Neural progenitor cell (in vitro differentiated cells): ENCODE measurements at regions not wholly inside any gene's neighbourhood (a gene's known extent, or its start where the extent isn't known, plus 50 kb on each side); places are given as distances from the start of the nearest gene placed in this dataset.

Experiments
- DNase-seq: peaks from one replicate; pipeline ENCODE4 v3.0.0-alpha.2; 2016; ENCODE audit warnings: low spot score
- H2AFZ ChIP-seq: fragments of 200-600 bp; sonication (generic); replicated peaks from 2 replicates; pipeline ENCODE4 v1.6.1; 2016; ENCODE audit warnings: antibody characterized with exemption
- H3F3A ChIP-seq: fragments of 200-600 bp; sonication (generic); 2 replicates; pipeline ENCODE4 v1.6.1; 2016; ENCODE audit warnings: antibody characterized with exemption, low read depth
- H3K27ac ChIP-seq: fragments of 200-600 bp; sonication (generic); 2 replicates; pipeline ENCODE4 v1.5.1; 2016; ENCODE audit warnings: mild to moderate bottlenecking
- H3K27me3 ChIP-seq: fragments of 200-600 bp; sonication (generic); 2 replicates; pipeline ENCODE4 v1.6.1; 2016; ENCODE audit warnings: mild to moderate bottlenecking, moderate library complexity
- H3K36me3 ChIP-seq: fragments of 200-600 bp; sonication (generic); 2 replicates; pipeline ENCODE4 v1.5.1; 2016
- H3K4me1 ChIP-seq: fragments of 200-600 bp; sonication (generic); 2 replicates; pipeline ENCODE4 v1.6.1; 2016; ENCODE audit warnings: mixed run types
- H3K4me2 ChIP-seq: fragments of 200-600 bp; sonication (generic); 2 replicates; pipeline ENCODE4 v1.6.1; 2016
- H3K4me3 ChIP-seq: fragments of 200-600 bp; sonication (generic); 2 replicates; pipeline ENCODE4 v1.5.1; 2016
- H3K79me2 ChIP-seq: fragments of 200-600 bp; sonication (generic); 2 replicates; pipeline ENCODE4 v1.6.1; 2016; ENCODE audit warnings: low read depth
- H3K9ac ChIP-seq: fragments of 200-600 bp; sonication (generic); 2 replicates; pipeline ENCODE4 v1.6.1; 2016
- H3K9me3 ChIP-seq: fragments of 200-600 bp; sonication (generic); 2 replicates; pipeline ENCODE4 v1.5.1; 2016; ENCODE audit warnings: low read depth
- H4K20me1 ChIP-seq: fragments of 200-600 bp; sonication (generic); 2 replicates; pipeline ENCODE4 v1.6.1; 2016; ENCODE audit warnings: low read depth
- H3K27ac Mint-ChIP-seq: 3 replicates; pipeline ENCODE4 v1.8.0; 2021; ENCODE audit warnings: mixed read lengths
- H3K27me3 Mint-ChIP-seq: 2 replicates; pipeline ENCODE4 v1.8.0; 2022; ENCODE audit warnings: low read depth, mild to moderate bottlenecking, inconsistent platforms, moderate library complexity, mixed read lengths; ENCODE audit not compliant: insufficient read depth
- H3K36me3 Mint-ChIP-seq: 3 replicates; pipeline ENCODE4 v1.8.0; 2021; ENCODE audit warnings: mixed read lengths
- H3K4me1 Mint-ChIP-seq: 3 replicates; pipeline ENCODE4 v1.8.0; 2021; ENCODE audit warnings: mixed read lengths
- H3K4me3 Mint-ChIP-seq: 3 replicates; pipeline ENCODE4 v1.8.0; 2021; ENCODE audit warnings: mild to moderate bottlenecking, moderate library complexity, mixed read lengths
- H3K9me3 Mint-ChIP-seq: 3 replicates; pipeline ENCODE4 v1.8.0; 2020; ENCODE audit warnings: mixed read lengths
- CTCF ChIP-seq: fragments of 200-600 bp; sonication (generic); IDR thresholded peaks from 2 replicates; pipeline ENCODE4 v1.5.1; 2017; ENCODE audit warnings: antibody characterized with exemption, mild to moderate bottlenecking
- EZH2 ChIP-seq: fragments of 200-600 bp; sonication (generic); IDR thresholded peaks from 2 replicates; pipeline ENCODE4 v1.6.1; 2017; ENCODE audit warnings: antibody characterized with exemption, mild to moderate bottlenecking, moderate library complexity
- EZH2phosphoT487 ChIP-seq: fragments of 200-600 bp; sonication (generic); IDR thresholded peaks from 2 replicates; pipeline ENCODE4 v1.6.1; 2017; ENCODE audit warnings: antibody characterized with exemption

- Histone ChIP-seq H3K4me1 (peaks cover 10% of the 10 kb centered on the region), H3K27me3 (no peaks in the 10 kb centered on the region), H4K20me1 (peaks cover 3% of the 10 kb centered on the region), H3K79me2 (peaks cover 48% of the 10 kb centered on the region), H3F3A (peaks cover 7% of the 10 kb centered on the region), H3K36me3 (peaks cover 6% of the 10 kb centered on the region), H3K27ac (no peak overlapping the region), H3K4me2 (no peak overlapping the region), H3K9me3 (peaks cover 4% of the 10 kb centered on the region), H2AFZ (no peak overlapping the region), H3K4me3 (no peak overlapping the region), H3K9ac (no peak overlapping the region)
- no peak for DNase-seq
- Mint-ChIP-seq H3K4me3 (no peak overlapping the region), H3K27me3 (no peaks in the 10 kb centered on the region), H3K27ac (no peak overlapping the region), H3K4me1 (peaks cover 6% of the 10 kb centered on the region), H3K36me3 (peaks cover 25% of the 10 kb centered on the region), H3K9me3 (peaks cover 23% of the 10 kb centered on the region)
- no peak for TF ChIP-seq EZH2
- no peak for TF ChIP-seq EZH2phosphoT487
- TF ChIP-seq CTCF: no peak
Observed at GRCh38 chr10:29714096-29714874, 79.5 kb upstream of the SVIL start.

GRCh38 chr10:29713450-29713849 lies 78.7 kb upstream of the SVIL start:
- Histone ChIP-seq H3K4me1 (peaks cover 17% of the 10 kb centered on the region), H3K4me3 (no peak overlapping the region), H3K9me3 (peaks cover 4% of the 10 kb centered on the region), H3F3A (peaks cover 7% of the 10 kb centered on the region), H3K27ac (no peak overlapping the region), H3K9ac (no peak overlapping the region), H3K4me2 (no peak overlapping the region), H3K79me2 (peaks cover 39% of the 10 kb centered on the region), H3K36me3 (peaks cover 6% of the 10 kb centered on the region), H3K27me3 (no peaks in the 10 kb centered on the region), H4K20me1 (peaks cover 3% of the 10 kb centered on the region), H2AFZ (no peak overlapping the region)
- Mint-ChIP-seq H3K36me3 (peaks cover 27% of the 10 kb centered on the region), H3K27ac (no peak overlapping the region), H3K4me1 (peaks cover 10% of the 10 kb centered on the region), H3K9me3 (peaks cover 23% of the 10 kb centered on the region), H3K4me3 (no peak overlapping the region), H3K27me3 (no peaks in the 10 kb centered on the region)
- no peak for DNase-seq
- no peak for TF ChIP-seq CTCF
- TF ChIP-seq EZH2: no peak

GRCh38 chr10:29712108-29712507 lies 77.3 kb upstream of the SVIL start:
- Mint-ChIP-seq H3K4me3 (no peak overlapping the region), H3K4me1 (peaks cover 10% of the 10 kb centered on the region), H3K27me3 (no peaks in the 10 kb centered on the region), H3K9me3 (peaks cover 17% of the 10 kb centered on the region), H3K27ac (no peak overlapping the region), H3K36me3 (peaks cover 24% of the 10 kb centered on the region)
- Histone ChIP-seq H3K4me1 (peaks cover 17% of the 10 kb centered on the region), H2AFZ (no peak overlapping the region), H4K20me1 (peaks cover 3% of the 10 kb centered on the region), H3K9ac (no peak overlapping the region), H3K79me2 (peaks cover 29% of the 10 kb centered on the region), H3K27ac (peak overlapping the region; percentile 41), H3K27me3 (no peaks in the 10 kb centered on the region), H3K36me3 (no peaks in the 10 kb centered on the region), H3K4me3 (no peak overlapping the region), H3F3A (peaks cover 7% of the 10 kb centered on the region), H3K9me3 (no peaks in the 10 kb centered on the region), H3K4me2 (no peak overlapping the region)
- peak; percentile 36 for DNase-seq
- TF ChIP-seq EZH2phosphoT487: no peak
- no peak for TF ChIP-seq CTCF
- no peak for TF ChIP-seq EZH2
